K562 (cell line): ENCODE measurements at regions not wholly inside any gene's neighbourhood (a gene's known extent, or its start where the extent isn't known, plus 50 kb on each side); places are given as distances from the start of the nearest gene placed in this dataset.

Source experiments
- BCOR ChIP-seq: fragments of 450-650 bp; IDR thresholded peaks from 2 replicates; pipeline ENCODE4 v1.6.1; 2016
- MED1 ChIP-seq: sonication (generic); formaldehyde crosslinking; IDR thresholded peaks from 2 replicates; pipeline ENCODE4 v1.8.1; 2023; ENCODE audit warnings: missing genetic modification reagents, borderline replicate concordance
- PCBP2 ChIP-seq: fragments of 200-400 bp; formaldehyde crosslinking; IDR thresholded peaks from 2 replicates; pipeline ENCODE4 v1.6.1; 2018; ENCODE audit warnings: low read length, low read depth, mild to moderate bottlenecking, moderate library complexity; ENCODE audit not compliant: poor library complexity, severe bottlenecking
- TFE3 ChIP-seq: fragments of 450-650 bp; formaldehyde crosslinking; IDR thresholded peaks from 2 replicates; pipeline ENCODE4 v1.4.0; 2020; ENCODE audit warnings: mild to moderate bottlenecking, mixed read lengths
- ZNF766 ChIP-seq: fragments of 200-800 bp; sonication (Bioruptor generic); conservative IDR thresholded peaks from 2 replicates; pipeline ENCODE4 v1.6.1; 2016; ENCODE audit warnings: missing genetic modification characterization, missing compliant biosample characterization
- ZNF79 ChIP-seq: fragments of 250-450 bp; sonication (Bioruptor Pico); IDR thresholded peaks from 2 replicates; pipeline ENCODE4 v1.4.0; 2020; ENCODE audit warnings: low read depth, mild to moderate bottlenecking, moderate library complexity
- TF ChIP-seq, protein P1 (sequence below): fragments of 250-450 bp; sonication (Bioruptor Pico); IDR thresholded peaks from 2 replicates; pipeline ENCODE4 v1.4.0; 2020

DNA sequence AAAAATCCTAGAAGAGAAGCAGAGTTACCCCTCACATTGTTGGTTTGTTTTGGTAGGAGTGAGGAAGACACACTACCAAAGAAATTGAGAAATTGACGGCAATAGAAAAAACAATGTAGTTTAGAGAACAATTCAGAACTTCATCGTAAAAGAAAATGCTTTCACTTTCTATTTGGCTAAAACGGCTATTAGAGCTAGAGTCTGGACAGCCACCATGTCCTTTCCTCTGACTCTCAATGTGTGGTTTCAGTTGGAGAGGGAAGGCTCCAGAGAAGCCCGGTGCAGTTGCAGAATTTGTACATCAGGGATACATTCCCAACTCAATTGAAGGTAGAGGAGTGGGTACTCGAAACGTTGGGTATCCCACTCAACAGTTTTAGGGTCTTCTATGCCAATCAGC is 535.3 kb downstream of the GALC start (continued):
- TF ChIP-seq, protein P1, sequence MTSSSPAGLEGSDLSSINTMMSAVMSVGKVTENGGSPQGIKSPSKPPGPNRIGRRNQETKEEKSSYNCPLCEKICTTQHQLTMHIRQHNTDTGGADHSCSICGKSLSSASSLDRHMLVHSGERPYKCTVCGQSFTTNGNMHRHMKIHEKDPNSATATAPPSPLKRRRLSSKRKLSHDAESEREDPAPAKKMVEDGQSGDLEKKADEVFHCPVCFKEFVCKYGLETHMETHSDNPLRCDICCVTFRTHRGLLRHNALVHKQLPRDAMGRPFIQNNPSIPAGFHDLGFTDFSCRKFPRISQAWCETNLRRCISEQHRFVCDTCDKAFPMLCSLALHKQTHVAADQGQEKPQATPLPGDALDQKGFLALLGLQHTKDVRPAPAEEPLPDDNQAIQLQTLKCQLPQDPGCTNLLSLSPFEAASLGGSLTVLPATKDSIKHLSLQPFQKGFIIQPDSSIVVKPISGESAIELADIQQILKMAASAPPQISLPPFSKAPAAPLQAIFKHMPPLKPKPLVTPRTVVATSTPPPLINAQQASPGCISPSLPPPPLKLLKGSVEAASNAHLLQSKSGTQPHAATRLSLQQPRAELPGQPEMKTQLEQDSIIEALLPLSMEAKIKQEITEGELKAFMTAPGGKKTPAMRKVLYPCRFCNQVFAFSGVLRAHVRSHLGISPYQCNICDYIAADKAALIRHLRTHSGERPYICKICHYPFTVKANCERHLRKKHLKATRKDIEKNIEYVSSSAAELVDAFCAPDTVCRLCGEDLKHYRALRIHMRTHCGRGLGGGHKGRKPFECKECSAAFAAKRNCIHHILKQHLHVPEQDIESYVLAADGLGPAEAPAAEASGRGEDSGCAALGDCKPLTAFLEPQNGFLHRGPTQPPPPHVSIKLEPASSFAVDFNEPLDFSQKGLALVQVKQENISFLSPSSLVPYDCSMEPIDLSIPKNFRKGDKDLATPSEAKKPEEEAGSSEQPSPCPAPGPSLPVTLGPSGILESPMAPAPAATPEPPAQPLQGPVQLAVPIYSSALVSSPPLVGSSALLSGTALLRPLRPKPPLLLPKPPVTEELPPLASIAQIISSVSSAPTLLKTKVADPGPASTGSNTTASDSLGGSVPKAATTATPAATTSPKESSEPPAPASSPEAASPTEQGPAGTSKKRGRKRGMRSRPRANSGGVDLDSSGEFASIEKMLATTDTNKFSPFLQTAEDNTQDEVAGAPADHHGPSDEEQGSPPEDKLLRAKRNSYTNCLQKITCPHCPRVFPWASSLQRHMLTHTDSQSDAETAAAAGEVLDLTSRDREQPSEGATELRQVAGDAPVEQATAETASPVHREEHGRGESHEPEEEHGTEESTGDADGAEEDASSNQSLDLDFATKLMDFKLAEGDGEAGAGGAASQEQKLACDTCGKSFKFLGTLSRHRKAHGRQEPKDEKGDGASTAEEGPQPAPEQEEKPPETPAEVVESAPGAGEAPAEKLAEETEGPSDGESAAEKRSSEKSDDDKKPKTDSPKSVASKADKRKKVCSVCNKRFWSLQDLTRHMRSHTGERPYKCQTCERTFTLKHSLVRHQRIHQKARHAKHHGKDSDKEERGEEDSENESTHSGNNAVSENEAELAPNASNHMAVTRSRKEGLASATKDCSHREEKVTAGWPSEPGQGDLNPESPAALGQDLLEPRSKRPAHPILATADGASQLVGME (CRISPR knock-in tag): no peak
- TF ChIP-seq MED1 (CRISPR knock-in tag) (no peak), PCBP2 (no peak), BCOR (no peak), ZNF766 (CRISPR knock-in tag) (no peak), ZNF79 (no peak), TFE3 (CRISPR knock-in tag) (no peak)
